Mammary epithelial cell (primary cell): ENCODE measurements at regions not wholly inside any gene's neighbourhood (a gene's known extent, or its start where the extent isn't known, plus 50 kb on each side); places are given as distances from the start of the nearest gene placed in this dataset.

Experiments
- EZH2 ChIP-seq: IDR thresholded peaks from 2 replicates; pipeline ENCODE4 v1.6.1; 2012; ENCODE audit warnings: low read length, inconsistent platforms, borderline replicate concordance
- TF ChIP-seq, protein P1 (sequence below), 2 donors: IDR thresholded peaks in 1 of 2; conservative IDR thresholded peaks in 1 of 2; 2 replicates each; pipeline ENCODE4 v1.5.1; 2011 to 2012; ENCODE audit warnings: inconsistent platforms in 2 of 2, low read length in 2 of 2, mild to moderate bottlenecking in 2 of 2, control low read depth in 1 of 2, low read depth in 1 of 2; ENCODE audit not compliant: insufficient read depth in 1 of 2; ENCODE audit errors: extremely low read depth in 1 of 2

DNA sequence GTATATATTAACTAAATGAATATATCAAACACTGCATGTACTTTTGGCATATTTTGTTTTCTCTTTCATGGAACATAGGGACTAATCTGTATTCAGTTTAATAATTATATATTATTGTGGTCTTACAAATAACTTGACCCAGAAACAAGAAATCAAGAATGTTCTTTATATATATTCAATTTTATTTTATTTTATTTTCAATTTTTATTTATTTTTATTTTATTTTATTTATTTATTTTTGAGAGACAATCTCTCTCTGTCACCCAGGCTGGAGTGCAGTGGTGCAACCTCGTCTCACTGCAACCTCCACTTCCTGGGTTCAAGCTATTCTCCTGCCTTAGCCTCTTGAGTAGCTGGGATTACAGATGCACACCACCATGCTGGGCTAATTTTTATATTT lies 258.4 kb upstream of the MYO3A start:
- TF ChIP-seq, protein P1, sequence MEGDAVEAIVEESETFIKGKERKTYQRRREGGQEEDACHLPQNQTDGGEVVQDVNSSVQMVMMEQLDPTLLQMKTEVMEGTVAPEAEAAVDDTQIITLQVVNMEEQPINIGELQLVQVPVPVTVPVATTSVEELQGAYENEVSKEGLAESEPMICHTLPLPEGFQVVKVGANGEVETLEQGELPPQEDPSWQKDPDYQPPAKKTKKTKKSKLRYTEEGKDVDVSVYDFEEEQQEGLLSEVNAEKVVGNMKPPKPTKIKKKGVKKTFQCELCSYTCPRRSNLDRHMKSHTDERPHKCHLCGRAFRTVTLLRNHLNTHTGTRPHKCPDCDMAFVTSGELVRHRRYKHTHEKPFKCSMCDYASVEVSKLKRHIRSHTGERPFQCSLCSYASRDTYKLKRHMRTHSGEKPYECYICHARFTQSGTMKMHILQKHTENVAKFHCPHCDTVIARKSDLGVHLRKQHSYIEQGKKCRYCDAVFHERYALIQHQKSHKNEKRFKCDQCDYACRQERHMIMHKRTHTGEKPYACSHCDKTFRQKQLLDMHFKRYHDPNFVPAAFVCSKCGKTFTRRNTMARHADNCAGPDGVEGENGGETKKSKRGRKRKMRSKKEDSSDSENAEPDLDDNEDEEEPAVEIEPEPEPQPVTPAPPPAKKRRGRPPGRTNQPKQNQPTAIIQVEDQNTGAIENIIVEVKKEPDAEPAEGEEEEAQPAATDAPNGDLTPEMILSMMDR (conservative IDR thresholded peaks at IDR 0.05 in 1 of 2, IDR thresholded peaks at IDR 0.05 in 1 of 2; ENCODE audit: extremely low read depth in 1 of 2, insufficient read depth in 1 of 2, low read depth in 1 of 2, low read length in 2 of 2), result no peak
- no peak for TF ChIP-seq EZH2
